HG02623 (cell line): ENCODE measurements at regions not wholly inside any gene's neighbourhood (a gene's known extent, or its start where the extent isn't known, plus 50 kb on each side); places are given as distances from the start of the nearest gene placed in this dataset.
"Not testable (repeated sequence)": the region's sequence is repeated elsewhere in the genome, so short reads cannot be mapped to it uniquely, and the experiment has no call there.

Experiments used
- ATAC-seq: cut with Tn5 transposase; IDR thresholded peaks from one replicate; pipeline ENCODE4 v1.9.1; 2021; ENCODE audit warnings: moderate library complexity; ENCODE audit not compliant: unreplicated experiment

DNA sequence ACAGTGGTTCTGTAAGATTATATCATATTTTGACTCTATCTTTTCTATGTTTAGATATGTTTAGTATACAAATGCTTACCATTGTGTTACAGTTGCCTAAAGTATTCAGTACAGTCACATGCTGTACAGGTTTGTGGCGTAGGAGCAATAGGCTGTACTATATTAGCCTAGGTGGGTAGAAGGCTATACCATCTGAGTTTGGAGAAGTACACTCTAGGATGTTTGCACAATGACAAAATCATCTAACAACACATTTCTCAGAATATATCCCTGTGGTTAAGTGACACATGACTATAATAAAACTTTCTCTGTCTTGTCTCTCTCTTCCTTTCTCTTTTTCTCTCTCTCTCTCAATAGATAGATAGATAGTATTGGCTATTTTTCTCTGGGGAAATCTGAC lies 1053.1 kb downstream of the STIM2 start:
- no peak for ATAC-seq

DNA sequence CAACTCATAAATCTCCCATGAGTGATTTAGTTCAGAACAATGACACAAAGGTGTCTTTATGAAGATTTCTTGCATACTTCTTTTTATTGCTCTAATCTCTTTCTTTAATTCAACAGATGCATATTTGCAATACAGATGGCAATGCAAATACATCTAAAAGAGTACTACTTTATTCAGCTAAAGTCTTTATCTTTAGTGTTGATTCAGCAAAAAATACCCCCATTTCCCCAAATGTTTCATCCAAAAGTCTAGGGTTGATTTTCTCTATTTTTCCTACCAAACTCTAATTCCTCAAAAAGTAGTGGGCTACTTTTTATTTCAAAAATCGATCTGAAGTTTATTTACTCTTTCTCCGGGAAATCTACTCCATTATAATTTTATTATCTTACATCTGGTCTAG lies 1055.2 kb downstream of the STIM2 start:
- no peak for ATAC-seq

DNA sequence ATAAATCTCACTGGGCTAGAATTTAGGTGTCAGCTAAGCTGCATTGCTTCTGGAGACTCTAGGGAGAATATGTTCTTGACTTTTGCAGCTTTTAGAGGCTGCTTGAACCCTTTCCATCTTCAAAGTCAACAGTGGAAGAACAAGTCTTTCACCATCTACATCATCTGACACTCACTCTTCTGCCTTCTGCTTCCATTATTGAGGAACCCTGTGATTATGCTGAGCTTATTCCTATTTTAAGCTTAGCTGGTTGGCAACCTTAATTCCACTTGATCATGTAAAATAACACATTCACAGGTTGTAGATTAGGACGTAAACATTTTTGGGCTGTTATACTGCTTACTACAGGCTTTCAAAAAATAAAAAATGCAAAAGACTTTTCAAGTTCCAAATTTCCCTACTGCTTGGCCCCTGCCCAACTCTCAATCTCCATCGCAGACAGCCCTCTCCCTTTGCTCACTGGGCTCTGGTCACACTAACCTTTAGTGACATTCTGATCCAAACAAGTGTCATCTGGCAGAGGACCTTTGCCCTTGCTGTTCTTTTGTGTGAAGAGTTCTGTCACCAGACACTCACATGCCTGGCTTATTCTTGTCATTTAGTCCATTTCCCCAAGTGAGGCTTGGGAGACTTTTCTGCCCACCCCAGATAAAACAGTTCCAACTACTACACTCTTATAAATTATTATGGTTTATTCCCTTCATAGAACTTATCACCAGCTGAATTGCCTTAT lies 1056.0 kb downstream of the STIM2 start:
- ATAC-seq: no peak

DNA sequence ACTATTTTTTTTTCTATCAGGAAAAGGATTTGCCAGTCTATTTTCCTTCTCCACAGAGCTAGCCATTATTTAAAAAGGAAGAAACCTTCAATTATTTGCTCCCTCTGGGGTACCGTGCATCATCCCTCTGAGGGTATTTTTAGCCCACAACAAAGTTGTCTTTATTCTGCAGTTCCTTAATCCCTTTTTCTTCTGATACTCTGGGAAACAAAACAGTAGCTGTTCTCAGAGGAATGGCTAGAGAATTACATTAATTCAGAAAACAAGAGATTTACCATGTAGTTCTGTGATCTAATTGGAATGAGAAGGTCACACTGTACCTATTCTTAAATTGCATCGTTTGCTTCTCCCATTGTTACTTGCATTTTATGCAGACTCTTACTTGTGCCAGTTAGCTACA lies 1056.7 kb downstream of the STIM2 start:
- no peak for ATAC-seq

DNA sequence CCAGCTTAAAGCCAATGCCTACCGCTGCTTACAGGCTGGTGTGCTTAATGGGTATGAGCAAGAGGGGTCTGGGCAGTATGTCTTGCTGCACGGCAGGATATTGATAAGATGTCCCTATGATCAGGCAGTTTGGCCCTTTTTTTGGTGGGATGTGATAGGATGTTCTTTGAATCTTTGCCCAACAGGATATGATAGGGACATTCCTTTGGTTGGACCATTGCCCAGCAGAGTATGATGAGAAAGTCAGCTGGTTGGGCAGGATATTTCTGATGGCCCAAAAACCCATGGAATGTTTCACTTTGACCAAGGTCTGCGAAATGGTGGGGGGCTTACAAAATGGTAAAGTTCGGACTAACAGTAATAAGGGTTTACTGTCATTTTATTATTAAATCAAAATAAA lies 1060.6 kb downstream of the STIM2 start:
- ATAC-seq: no peak

DNA sequence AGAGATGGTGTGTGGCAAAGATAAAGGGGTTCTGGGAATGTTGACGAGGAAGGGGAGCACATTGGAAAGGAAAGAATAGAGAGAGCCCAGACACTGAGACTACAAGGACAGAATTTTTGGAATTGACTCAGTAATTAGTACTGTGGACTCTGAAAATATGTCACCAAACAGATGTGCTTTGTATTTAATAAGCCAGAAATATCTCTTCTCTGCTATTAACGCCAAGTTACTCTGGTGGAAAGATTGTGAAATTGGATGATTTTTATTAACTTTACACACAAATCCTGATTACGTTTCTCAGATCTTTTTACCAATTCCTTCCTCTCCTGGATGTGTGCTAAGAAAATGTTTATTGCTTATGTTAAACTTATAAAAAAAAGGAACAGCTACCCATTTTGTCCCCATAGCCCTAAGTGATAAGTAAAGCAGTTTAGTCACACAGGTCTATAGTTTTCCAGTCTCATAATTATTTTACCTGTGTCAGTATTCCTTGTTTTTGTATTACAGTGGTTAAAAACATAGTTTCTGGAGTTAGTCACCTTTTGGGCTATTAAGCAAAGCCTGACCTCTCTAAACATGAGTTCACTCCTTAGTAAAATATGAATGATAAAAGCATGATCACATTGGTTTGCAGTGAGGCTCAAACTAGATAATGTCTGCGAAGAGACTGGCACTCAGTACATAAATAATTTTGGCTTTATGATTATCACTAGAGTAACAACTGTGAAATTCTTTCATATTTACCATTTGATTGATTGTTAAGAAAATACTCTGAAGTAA lies 1068.3 kb downstream of the STIM2 start:
- ATAC-seq: no peak

DNA sequence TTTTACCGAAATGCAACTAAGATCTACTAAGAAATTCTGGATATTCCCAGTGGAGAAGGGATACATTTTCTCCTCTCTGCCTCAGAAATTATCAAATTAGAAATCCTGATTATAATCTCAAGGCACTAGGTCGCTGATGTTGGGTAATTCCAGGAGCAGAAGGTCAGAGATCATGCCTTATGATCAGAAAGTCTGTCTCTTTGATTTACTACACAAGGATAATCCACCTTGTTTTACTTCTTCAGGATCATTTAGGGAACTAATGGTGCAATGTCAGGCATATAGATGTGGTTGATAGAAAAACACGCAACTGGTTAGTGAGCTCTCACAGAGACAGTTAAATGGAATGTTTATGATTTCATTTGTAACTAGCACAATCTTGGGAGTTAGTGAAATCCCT lies 1069.7 kb downstream of the STIM2 start:
- no peak for ATAC-seq

DNA sequence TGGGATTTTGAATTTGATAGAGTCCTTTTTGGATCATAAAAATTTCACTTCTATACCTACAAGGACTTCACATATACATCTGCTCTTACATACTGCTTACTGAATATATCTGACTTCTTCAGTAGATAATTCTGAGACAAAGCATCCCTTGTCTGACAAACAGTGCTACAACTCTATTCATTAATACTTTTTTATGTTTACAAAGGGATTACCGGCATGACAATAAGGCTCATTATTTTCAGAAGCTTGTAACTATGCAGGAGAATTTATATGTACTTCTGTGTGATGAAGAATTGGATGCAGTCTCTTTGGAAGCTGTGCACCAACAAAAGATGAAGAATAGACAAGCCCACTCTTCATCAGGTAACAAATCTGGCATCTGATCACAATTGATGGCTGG lies 1070.3 kb downstream of the STIM2 start:
- ATAC-seq: no peak

DNA sequence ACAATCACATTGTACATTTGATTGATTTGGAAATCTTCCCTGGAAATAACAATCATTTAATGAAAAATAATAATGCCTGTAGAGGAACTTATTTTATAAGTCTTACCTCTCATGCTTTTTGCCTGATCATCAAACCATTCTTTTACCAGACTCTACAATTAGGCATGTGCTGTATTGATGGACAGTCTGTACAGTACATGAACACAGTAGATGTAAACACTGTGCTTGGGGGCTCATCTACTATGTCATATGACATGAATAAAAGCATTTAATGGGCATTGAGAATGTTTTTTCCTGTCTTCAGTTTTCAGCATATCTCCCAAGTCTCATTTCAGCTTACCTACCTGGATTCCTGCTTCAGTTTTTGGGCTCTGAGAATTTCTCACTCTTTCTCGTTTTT lies 1070.9 kb downstream of the STIM2 start:
- ATAC-seq: no peak

DNA sequence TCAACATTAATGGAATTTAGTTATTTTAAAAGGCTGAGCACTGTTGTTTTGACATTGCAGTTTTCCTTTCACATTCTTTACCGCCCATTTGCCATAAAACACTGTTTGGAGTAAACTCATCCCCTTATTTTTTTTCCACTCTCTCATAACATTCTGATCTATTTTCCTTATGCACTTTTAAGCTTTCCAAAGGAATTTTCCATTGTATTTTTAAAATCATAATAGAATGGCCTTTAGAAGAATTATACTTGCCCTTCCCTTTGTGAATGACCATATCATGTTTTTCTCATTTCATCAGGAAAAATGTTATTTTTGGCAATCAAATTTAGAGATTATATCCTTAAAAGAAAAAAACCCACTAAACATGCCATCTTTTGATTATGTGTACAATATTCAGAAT lies 1074.2 kb downstream of the STIM2 start:
- no peak for ATAC-seq

DNA sequence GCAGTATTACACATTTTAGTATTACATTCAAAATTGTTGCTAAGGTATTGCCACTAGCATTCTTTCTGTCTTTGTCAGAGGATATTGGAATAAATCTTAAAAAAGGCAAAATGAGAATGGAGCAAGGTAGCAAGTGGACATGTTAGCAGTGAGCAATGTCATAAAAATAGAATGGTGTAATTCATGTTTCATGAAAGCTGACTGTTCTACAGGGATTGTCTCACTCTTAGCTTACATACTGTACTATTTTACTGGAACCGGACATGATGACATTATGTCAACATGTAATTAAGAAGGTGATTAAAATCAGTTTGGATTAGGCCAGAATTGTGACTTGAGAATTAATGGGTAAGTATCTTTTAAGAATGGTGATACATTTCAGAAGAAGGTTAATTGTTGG lies 1086.2 kb downstream of the STIM2 start:
- ATAC-seq: no peak

DNA sequence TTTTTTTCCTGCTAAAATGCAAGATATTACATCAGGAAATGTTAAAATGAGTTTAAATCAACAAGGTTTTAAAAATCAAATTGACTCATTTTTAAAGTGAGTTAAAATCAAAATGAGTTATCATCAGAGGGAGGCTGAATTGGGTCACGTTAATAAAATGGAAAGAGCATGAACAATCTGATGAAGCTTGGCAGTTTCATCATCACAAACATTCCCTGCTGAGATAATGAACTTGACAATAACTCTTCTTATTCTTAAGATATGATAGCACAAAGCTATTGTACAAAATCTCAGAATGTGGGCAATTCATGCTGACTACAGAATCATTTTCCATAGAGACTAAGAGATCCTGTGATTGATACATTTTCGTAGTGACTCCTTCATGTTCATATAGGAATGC lies 1086.7 kb downstream of the STIM2 start:
- ATAC-seq: no peak

DNA sequence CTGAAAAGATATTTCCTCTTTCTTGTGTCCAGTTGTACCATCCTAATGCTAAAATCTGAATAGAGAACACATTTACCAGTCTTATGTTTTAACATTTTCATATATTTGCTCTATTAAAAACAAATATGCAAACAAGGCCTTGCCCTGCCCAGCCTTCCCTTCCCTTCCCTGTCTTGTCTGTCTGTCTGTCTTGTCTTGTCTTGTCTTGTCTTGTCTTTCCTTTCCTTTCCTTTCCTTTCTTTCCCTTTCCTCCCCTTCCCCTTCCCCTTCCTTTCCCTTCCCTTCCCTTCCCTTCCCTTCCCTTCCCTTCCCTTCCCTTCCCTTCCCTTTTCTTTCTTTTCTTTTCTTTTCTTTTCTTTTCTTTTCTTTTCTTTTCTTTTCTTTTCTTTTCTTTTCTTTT lies 1103.5 kb downstream of the STIM2 start:
- ATAC-seq: no peak

DNA sequence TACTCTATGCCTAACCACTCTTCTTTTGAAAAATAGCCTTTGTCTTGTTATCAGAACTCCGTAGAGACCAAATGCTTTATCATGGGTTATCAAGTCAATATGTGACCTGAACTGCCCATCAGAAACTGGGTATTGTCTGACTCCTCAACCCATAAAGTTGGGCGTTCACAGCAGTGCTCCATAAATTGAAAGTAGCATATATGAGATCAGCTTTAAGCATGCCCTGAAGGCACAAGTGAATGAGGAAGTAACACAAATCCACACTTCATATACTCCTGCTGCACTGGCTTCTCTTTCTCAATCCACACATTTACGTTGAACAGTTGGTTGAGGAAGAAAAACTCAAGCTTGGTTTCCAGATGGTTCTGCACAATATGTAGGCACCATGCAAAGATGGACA lies 1106.0 kb downstream of the STIM2 start:
- no peak for ATAC-seq

DNA sequence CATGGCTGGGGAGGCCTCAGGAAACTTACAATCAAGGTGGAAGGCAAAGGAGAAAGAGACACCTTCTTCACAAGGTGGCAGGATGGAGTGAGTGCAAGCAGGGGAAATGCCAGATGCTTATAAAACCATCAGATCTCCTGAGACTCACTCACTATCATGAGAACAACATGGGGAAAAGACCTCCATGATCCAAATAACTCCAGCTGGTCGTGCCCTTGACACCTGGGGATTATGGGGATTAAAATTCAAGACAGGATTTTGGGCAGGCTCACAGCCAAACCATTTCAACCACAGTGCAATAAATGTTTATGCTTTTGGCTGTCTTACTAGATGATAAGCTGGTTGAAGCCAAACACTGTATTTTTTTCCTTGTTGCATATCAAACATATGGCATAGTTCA lies 1112.4 kb downstream of the STIM2 start:
- ATAC-seq: no peak

DNA sequence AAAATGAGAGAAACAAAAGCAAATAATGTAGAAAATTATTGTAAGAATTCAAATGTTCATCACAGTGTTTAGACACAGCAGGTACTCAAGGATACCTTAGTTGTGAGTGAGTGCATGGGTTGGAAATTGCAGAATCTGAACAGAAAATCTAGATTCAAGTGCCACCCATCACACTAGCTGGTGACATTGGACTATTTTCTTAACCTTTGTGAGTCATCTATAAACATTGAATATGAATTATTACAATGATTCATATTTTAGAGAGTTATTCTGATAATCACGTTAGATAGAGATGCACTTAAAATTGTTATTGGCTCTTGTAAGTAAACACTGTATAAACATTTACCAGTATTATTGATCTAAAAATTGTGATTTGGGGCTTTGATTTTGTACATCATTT lies 1113.1 kb downstream of the STIM2 start:
- no peak for ATAC-seq

DNA sequence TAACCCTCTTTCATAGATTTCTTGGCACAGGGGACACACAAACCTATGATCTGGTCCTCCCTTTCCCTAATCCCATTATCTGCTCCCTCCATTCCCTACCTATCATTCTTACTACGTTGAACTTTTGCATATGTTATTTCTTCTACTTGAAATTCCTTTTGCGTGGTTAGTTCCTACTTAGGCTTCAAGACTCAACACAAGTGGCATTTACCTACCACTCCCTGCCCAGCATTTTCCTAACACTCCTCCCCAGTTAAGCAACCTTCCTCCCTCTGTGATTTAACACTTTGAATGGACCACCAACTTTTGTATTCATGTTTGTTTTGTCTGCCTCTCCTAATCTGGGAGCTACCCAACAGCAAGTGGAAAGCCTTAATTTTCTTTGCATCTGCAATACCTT lies 1113.7 kb downstream of the STIM2 start:
- no peak for ATAC-seq

DNA sequence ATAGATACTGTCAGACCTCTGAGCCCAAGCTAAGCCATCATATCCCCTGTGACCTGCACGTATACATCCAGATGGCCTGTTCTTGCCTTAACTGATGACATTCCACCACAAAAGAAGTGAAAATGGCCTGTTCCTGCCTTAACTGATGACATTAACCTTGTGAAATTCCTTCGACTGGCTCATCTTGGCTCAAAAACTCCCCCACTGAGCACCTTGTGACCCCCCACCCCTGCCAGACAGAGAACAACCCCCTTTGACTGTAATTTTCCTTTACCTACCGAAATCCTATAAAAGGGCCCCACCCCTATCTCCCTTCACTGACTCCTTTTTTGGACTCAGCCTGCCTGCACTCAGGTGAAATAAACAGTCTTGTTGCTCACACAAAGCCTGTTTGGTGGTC lies 1114.2 kb downstream of the STIM2 start:
- ATAC-seq: not testable (repeated sequence)

DNA sequence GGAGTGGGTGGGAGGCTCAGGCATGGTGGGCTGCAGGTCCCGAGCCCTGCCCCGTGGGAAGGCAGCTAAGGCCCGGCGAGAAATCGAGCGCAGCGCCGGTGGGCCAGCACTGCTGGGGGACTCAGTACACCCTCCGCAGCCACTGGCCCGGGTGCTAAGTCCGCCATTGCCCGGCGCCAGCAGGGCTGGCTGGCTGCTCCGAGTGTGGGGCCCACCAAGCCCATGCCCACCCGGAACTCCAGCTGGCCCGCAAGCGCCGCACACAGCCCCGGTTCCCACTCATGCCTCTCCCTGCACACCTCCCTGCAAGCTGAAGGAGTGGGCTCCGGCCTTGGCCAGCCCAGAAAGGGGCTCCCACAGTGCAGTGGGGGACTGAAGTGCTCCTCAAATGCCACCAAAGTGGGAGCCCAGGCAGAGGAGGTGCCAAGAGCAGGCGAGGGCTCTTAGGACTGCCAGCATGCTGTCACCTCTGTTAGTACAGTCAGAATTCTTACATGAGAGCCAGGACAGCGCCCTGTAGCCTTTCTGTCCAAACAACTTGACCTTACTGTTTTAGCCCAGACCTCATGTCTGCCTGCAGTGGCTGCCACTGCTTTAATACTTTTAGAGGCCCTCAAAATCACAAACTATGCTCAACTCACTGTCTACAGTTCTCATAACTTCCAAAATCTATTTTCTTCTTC lies 1117.9 kb downstream of the STIM2 start:
- ATAC-seq: not testable (repeated sequence)

DNA sequence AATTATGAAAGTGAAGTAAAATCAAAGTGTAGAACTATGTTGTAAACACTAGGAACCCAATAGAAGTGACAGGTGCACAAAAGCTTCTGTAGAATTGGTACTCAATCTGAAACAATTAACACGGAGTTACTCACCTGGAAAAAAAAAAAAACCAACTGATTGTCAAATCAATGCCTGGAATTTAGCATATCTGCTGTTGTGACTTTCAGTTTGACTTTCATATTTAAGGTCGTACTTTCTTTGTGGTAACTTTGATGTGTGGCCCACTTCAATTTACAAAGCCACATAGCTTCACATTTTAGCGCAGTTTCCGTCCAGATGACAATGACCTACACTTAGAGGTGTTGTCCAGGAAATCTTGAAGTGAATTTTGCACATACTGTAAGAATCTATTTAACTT lies 1124.9 kb downstream of the STIM2 start:
- ATAC-seq: no peak

DNA sequence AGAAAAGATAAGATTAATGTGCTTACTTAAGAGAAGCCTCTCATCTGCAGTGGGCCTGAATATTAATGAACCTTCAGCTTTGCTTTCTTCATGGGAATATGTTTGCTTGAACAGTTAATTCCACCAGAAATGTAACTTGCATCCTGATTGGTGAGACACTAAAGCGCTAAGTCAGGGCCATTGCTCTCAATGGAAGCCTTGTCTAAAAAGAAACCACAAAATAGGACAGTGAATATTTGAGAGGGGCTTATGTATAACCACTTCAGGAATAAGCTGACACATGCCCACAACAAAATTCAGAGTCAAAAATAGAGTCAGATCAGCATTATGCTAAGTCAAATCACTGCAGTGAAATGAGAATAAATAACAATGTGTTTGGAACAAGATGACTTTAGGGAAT lies 1125.8 kb downstream of the STIM2 start:
- ATAC-seq: no peak

DNA sequence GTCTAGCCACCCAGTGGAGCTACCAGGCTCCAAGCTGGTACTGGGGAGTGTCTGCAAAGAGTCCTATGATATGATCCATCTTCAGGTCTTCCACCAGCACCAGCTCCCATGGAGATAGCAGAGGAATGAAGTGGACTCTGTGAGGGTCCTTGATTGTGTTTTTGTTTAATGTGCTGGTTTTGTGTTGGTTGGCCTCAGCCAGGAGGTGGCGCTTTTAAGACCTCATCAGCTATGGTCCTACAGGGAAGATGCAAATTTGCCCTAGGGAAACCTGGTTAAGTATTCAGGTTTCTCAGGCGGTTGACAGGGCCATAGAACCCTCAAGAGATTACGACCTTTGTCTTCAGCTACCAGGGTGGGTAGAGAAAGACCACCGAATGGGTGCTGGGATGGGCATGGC lies 1141.1 kb downstream of the STIM2 start:
- no peak for ATAC-seq
